ENCODE measurements at regions not wholly inside any gene's neighbourhood (a gene's known extent, or its start where the extent isn't known, plus 50 kb on each side); places are given as distances from the start of the nearest gene placed in this dataset.
A peak's percentile ranks its signal among the peaks of the same experiment; 100 is the strongest.
"Not testable (repeated sequence)": the region's sequence is repeated elsewhere in the genome, so short reads cannot be mapped to it uniquely, and the experiment has no call there.

- no peak overlapping the region for H3K4me3 ChIP-seq (ENCODE audit: low read depth, low read length)
- DNase-seq (ENCODE audit: low read depth) = no peak
- TF ChIP-seq POLR2A (IDR thresholded peaks at IDR 0.05; ENCODE audit: extremely low read depth, insufficient read length) (no peak), MAX (IDR thresholded peaks at IDR 0.05; ENCODE audit: low read depth, low read length) (no peak), MYC (IDR thresholded peaks at IDR 0.05; ENCODE audit: low read depth, low read length) (no peak), CTCF (IDR thresholded peaks at IDR 0.05; ENCODE audit: low read depth, low read length) (no peak)
Observed at GRCh38 chr16:29230671-29231096, 175.8 kb downstream of the NPIPB11 start.

- H3K4me3 ChIP-seq (ENCODE audit: low read depth, low read length); DNase-seq (ENCODE audit: low read depth): not testable (repeated sequence)
Observed at GRCh38 chr16:29230006-29230668, 176.4 kb downstream of the NPIPB11 start.

- H3K4me3 ChIP-seq (ENCODE audit: low read depth, low read length); DNase-seq (ENCODE audit: low read depth): not testable (repeated sequence)
Observed at GRCh38 chr16:29229616-29230005, 176.9 kb downstream of the NPIPB11 start.

- not testable (repeated sequence) for DNase-seq (ENCODE audit: low read depth); H3K4me3 ChIP-seq (ENCODE audit: low read depth, low read length)
Observed at GRCh38 chr16:29228664-29229611, 177.6 kb downstream of the NPIPB11 start.

GRCh38 chr16:29227751-29228663 is 178.5 kb downstream of the NPIPB11 start:
- H3K4me3 ChIP-seq (ENCODE audit: low read depth, low read length) = not testable (repeated sequence)
- DNase-seq (ENCODE audit: low read depth) = peak; percentile 72
- peak; percentile 46 for TF ChIP-seq CTCF (IDR thresholded peaks at IDR 0.05; ENCODE audit: low read depth, low read length)

- DNase-seq (ENCODE audit: low read depth) = no peak
- TF ChIP-seq CTCF (IDR thresholded peaks at IDR 0.05; ENCODE audit: low read depth, low read length) = no peak
- no peak for TF ChIP-seq MYC (IDR thresholded peaks at IDR 0.05; ENCODE audit: low read depth, low read length)
- TF ChIP-seq MAX (IDR thresholded peaks at IDR 0.05; ENCODE audit: low read depth, low read length) = no peak
- no peak for TF ChIP-seq POLR2A (IDR thresholded peaks at IDR 0.05; ENCODE audit: extremely low read depth, insufficient read length)
- no peak overlapping the region for H3K4me3 ChIP-seq (ENCODE audit: low read depth, low read length)
Observed at GRCh38 chr16:29226782-29227181, 179.7 kb downstream of the NPIPB11 start.

GRCh38 chr16:29224675-29225074 is 181.8 kb downstream of the NPIPB11 start:
- DNase-seq (ENCODE audit: low read depth); H3K4me3 ChIP-seq (ENCODE audit: low read depth, low read length): not testable (repeated sequence)

GRCh38 chr16:29222615-29223014 is 183.9 kb downstream of the NPIPB11 start:
- DNase-seq (ENCODE audit: low read depth); H3K4me3 ChIP-seq (ENCODE audit: low read depth, low read length): not testable (repeated sequence)

GRCh38 chr16:29222008-29222407 is 184.5 kb downstream of the NPIPB11 start:
- DNase-seq (ENCODE audit: low read depth); H3K4me3 ChIP-seq (ENCODE audit: low read depth, low read length): not testable (repeated sequence)

- DNase-seq (ENCODE audit: low read depth); H3K4me3 ChIP-seq (ENCODE audit: low read depth, low read length): not testable (repeated sequence)
Observed at GRCh38 chr16:29221281-29221955, 185.1 kb downstream of the NPIPB11 start.

- H3K4me3 ChIP-seq (ENCODE audit: low read depth, low read length); DNase-seq (ENCODE audit: low read depth): not testable (repeated sequence)
Observed at GRCh38 chr16:29220647-29221191, 185.8 kb downstream of the NPIPB11 start.

GRCh38 chr16:29219966-29220646 is 186.4 kb downstream of the NPIPB11 start:
- not testable (repeated sequence) for DNase-seq (ENCODE audit: low read depth); H3K4me3 ChIP-seq (ENCODE audit: low read depth, low read length)
